ENCODE measurements at regions not wholly inside any gene's neighbourhood (a gene's known extent, or its start where the extent isn't known, plus 50 kb on each side); places are given as distances from the start of the nearest gene placed in this dataset.

DNA sequence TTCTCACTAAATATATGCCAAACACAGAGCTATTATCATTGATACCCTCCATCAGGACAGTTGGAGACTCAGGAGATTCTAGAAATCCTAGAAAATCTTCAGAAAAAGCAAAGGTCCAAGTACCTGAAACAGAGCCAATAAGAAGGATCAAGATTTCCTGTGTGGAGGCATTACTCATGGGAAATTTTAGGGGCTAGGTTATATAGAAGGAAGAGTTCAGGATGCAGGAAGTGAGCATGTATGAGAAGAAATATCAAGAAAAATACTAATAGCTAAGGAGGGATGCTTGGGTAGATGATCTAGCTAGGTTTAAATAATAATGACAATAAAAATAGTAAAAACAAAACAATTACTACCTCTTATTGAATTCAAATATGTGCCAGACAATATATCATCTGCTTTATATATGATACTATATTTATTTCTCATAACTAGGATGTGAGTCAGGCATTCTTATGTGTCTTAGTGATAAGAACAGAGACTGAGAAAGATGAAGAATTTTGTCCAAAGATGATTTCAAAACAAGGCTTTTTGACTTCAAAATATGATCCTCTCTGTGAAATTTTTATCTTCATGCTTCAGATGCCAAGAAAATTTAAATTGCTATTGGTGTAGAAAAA is 66.4 kb upstream of the HHIP start:
- ATAC-seq = no peak

DNA sequence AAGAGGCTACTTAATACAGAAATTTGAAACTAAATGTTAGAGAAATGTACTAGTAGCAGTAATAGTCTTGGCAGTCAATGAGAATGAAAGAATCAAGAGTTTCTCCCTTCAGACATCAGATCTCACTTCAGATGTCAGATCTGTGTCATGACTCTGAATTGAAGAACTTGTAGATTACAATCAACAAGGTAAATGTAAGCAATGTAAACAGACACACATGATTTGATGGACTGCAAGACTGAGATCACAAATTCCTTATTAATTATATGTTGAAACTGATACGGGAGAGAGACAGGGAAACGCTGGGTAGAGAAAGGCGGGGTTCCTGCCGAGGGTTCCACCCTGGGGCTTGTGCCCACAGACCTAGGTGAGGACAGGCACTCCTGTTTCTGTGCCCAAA is 65.5 kb upstream of the HHIP start:
- ATAC-seq = no peak

DNA sequence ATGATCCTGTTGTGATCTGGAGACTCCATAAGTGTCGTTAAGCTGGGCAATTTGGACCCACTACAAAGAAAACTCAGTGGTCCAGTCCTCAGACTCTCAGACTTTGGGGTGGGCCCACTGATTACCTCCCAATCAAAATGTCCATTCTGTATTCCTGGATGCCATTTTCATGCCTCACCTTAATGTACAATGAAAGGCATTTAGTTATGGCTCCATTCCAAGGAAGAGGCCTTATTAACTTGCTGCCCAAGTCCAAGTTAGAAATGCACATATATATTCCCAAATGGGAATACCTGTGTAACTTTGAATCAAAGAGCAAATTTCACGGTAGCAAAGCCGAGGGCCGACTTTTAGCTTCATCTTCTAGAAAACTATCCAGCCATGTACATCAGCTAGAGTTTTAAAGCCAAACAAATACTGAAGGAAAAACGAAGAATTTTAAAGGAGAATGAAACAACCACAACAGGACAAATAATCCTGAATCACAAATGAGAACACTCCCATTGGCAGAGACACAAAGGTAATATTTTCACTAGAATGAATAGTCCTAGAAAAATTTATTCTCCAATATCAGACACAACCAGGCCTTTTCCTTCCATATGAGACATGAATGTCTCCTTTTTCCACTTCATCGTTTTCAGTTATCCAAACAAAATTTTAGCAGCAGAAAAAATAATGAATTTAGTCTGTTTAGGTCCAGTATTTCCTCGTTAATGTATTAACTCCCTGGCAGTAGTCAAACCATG is 63.7 kb upstream of the HHIP start:
- no peak for ATAC-seq

DNA sequence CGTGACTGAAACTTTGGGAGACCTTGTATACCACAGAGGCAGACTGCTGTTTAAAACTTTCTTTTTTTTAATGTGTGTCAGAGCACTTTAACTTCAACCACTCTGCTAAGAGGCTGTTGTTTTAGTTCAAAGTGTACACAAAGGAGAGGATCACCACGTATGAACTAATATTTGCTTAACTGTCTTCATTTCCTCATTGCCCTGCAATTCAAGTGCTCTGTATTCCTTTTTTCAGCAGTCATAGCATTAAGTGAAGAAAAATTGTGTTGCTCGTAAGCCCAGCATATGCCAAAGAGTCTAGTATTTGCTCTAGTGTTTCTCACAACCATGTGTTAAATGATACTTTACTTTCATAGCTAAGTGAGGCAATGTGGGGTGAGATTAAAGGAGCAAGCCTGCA is 63.0 kb upstream of the HHIP start:
- ATAC-seq = no peak

DNA sequence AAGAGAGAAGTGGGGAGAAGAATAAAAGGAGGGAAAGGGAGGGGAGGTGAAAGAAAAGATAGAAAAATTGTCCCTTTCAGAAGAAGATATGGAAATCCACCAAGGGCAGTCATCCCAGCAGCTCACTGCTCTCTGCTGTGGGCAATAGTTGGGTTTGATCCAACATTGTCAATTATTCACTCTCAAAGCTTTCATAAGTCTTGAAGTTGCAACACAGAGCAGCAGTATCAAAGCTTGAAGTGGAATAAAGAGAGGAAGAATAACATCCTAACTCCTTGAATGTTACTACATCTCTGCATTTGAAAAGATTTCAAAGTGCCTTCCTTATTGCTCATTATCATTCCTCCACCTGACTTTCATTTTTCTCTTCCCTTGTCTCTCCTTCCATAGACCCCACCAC is 62.3 kb upstream of the HHIP start:
- no peak for ATAC-seq

DNA sequence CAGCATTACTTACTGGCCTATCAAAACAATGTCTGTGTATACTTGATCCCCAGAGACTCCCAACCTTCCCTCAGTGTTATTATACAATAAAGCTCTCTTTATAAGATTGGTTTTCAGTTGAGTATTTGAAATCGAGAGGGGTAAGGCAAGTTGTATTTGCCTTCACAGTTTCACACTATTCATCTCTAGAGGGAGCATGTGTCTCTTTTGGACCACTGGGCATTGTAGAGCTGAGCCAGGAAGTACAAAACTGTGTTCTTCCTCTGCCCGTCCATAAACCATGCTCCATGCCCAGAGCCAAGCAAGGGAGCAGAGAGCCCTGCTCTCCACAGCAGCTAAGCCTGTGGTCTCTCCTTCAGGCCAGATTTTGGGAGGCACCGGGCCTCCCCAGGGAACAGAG is 61.5 kb upstream of the HHIP start:
- no peak for ATAC-seq

DNA sequence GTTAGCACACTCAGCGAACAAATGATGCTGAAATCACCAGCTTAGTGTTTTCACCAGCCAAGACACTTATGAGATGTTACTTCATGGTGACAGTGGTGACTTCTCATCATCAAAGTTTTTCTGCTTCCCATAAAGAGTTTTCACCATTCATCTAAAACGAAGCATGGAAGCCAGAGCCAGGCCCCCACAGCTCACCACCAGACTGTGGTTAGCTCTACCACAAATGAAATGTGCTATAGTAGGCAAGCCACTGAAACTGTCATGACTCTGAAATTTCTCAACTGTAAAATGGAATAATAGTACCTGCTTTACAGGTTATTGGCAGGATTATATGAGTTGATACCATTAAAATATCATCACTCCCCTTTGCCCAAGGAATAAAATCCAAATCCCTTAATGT is 56.4 kb upstream of the HHIP start:
- ATAC-seq = no peak

DNA sequence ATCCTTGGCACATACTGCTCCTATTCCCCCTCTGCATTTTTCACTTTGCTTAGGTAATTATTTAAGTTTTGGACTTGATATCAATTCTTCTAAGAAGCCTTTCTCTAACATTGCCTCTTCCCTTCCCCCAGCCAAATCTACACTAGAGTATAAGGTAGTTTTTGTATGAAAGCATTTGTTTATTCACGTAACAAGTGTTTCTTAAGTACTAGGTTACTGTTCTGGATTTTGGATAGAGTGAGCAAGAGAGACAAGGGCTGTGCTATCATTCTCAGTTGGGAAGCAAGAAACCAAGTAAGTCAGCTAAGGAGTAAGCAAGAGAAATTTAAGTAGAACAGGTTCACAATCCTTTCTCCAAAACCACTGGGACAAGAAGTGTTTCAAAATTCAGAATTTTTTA is 55.9 kb upstream of the HHIP start:
- no peak for ATAC-seq

DNA sequence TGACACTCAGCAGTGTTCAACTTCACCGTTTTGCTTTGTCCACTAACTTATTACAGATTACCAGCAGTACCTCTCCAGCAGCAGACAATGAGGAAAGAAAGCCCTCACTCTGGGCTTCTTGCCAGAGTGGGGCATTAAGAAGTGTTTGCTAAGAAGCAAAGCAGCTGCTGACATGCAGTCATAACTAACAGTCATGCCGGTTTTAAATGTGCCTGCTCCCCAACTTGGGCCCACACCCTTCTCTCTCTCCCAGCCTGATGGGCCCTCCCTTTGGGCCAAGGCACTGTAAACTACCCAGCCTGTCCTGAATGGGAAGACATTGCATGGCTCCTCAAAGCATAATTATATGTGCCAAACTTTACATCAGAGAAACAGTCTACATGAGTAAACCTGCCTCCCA is 54.6 kb upstream of the HHIP start:
- ATAC-seq = peak; percentile 77

DNA sequence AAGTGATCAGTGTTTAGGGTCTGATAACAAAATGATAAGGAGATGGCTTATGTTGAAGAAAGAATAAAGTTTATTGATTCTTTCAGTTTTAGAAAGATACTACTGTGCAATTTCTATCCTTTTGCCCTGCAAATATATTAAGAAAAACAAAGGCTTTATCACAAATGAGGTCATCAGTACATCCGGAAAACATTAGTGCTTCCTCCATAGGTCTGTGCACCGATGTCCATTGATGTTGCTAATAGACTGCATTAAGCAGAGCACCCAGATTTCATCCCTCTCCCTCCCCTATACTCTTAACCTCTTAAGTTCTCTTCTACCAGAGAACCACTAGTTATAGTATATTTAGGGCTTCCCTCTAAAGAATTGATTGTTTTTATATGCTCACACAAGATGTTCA is 53.7 kb upstream of the HHIP start:
- no peak for ATAC-seq

DNA sequence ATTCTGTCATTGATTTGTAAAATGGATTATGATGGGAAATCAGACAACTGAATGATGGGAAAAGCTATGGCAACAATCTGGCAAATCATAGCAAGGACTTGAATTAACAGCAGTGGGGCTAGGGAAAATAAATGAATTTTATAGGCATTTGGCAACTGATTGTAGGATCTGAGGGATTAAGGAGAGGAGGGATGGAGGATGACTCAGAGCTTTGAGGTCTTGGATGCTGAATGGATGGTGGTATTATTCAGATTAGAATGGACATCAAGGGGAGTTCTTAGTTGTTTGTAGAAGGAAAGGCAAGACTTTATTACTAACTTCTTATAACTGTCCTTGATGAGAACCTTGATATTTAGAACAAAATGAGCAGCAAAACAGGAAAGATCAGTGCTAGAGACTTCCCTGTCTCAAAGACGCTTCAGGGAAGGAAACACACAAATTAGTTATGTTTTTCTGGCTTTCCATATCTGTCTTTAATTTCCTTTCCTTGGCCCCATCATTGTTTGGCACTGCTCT is 51.4 kb upstream of the HHIP start:
- no peak for ATAC-seq

DNA sequence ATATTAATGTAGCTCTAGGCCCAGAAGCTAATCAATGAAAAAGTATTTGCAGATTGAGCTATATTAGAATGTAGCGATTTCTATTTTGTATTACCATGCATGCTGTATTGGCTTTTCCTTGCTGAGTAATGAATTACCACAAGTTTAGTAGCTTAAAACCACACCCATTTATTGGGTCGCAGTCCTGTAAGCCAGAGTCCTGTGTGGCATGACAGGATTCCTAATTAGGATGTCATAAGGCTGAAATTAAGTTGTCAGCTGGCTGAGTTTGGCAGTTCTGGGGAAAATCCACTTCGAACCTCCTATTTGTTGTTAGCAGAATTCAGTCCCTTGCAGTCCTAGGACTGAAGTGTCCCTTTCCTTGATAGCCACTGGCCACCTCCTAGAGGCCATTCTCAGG is 50.3 kb upstream of the HHIP start:
- ATAC-seq = no peak

Data from esophagus mucosa (tissue), 1 donor.